Nephron progenitor cell (in vitro differentiated cells): ENCODE measurements at regions not wholly inside any gene's neighbourhood (a gene's known extent, or its start where the extent isn't known, plus 50 kb on each side); places are given as distances from the start of the nearest gene placed in this dataset.
"Not testable (repeated sequence)": the region's sequence is repeated elsewhere in the genome, so short reads cannot be mapped to it uniquely, and the experiment has no call there.

ENCODE experiments used
- DNase-seq: peaks from one replicate; pipeline ENCODE4 v3.0.0; 2021
- H3K27ac Mint-ChIP-seq: 2 replicates; pipeline ENCODE4 v1.8.0; 2021; ENCODE audit warnings: mild to moderate bottlenecking, moderate library complexity, mixed read lengths
- H3K27me3 Mint-ChIP-seq: 2 replicates; pipeline ENCODE4 v1.8.0; 2021; ENCODE audit warnings: mild to moderate bottlenecking, low read depth, mixed read lengths; ENCODE audit not compliant: poor library complexity
- H3K36me3 Mint-ChIP-seq: 2 replicates; pipeline ENCODE4 v1.8.0; 2021; ENCODE audit warnings: low read depth, mixed read lengths
- H3K4me1 Mint-ChIP-seq: 2 replicates; pipeline ENCODE4 v1.8.0; 2021; ENCODE audit warnings: mixed read lengths
- H3K4me3 Mint-ChIP-seq: 2 replicates; pipeline ENCODE4 v1.8.0; 2021; ENCODE audit warnings: mild to moderate bottlenecking, moderate library complexity, mixed read lengths
- H3K9me3 Mint-ChIP-seq: 2 replicates; pipeline ENCODE4 v1.8.0; 2021; ENCODE audit warnings: mild to moderate bottlenecking, moderate library complexity, mixed read lengths
- TF ChIP-seq, protein P1 (sequence below): fragments of 200-600 bp; sonication (generic); IDR thresholded peaks from 2 replicates; pipeline ENCODE4 v1.5.0; 2021; ENCODE audit warnings: antibody characterized with exemption

DNA sequence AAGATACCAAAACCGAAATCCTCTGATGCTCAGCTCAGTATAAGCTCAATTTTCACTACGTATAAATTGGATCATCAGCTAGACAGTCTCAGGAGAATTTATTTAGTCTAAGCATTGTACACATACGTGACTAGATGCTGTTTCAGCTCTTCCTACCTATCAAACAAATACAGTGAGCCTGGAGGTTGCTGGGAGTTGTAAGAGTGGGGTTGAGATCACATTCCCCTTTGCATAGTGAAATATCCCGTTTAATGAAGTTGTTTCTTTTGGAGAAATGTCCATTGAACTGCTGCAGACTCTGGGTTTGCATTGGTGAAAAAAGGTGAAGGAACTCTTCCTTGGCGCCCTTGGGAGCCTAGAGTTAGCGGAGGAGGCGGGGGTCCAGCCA lies 68.9 kb upstream of the GJB6 start:
- no peak for DNase-seq
- Mint-ChIP-seq H3K4me1 (no peaks in the 10 kb centered on the region), H3K9me3 (no peaks in the 10 kb centered on the region), H3K27me3 (peaks cover 41% of the 10 kb centered on the region), H3K4me3 (no peak overlapping the region), H3K36me3 (no peaks in the 10 kb centered on the region), H3K27ac (no peak overlapping the region)
- TF ChIP-seq, protein P1, sequence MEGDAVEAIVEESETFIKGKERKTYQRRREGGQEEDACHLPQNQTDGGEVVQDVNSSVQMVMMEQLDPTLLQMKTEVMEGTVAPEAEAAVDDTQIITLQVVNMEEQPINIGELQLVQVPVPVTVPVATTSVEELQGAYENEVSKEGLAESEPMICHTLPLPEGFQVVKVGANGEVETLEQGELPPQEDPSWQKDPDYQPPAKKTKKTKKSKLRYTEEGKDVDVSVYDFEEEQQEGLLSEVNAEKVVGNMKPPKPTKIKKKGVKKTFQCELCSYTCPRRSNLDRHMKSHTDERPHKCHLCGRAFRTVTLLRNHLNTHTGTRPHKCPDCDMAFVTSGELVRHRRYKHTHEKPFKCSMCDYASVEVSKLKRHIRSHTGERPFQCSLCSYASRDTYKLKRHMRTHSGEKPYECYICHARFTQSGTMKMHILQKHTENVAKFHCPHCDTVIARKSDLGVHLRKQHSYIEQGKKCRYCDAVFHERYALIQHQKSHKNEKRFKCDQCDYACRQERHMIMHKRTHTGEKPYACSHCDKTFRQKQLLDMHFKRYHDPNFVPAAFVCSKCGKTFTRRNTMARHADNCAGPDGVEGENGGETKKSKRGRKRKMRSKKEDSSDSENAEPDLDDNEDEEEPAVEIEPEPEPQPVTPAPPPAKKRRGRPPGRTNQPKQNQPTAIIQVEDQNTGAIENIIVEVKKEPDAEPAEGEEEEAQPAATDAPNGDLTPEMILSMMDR: no peak

DNA sequence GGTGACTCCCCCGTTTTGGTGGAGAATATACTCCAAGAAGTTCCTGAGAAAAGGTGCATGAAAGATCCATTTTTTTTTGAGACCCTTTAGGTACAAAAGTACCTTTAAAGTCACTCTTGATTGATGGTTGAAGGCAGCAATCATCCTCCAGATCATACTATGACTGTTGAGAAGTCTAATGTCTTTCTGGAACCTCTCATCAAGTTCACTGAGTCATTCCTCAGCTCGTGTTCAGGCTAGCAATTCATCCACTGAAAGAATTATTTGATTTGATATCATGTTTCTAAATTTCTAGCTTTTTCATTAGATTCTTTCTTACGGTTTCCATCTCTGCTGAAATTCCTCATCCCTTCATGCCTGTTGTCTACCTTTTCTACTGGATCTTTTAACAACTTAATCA lies 65.1 kb upstream of the GJB6 start:
- TF ChIP-seq, protein P1: no peak
- H3K36me3 Mint-ChIP-seq: no peaks in the 10 kb centered on the region
- no peak overlapping the region for H3K27ac Mint-ChIP-seq
- no peak overlapping the region for H3K4me3 Mint-ChIP-seq
- peaks cover 4% of the 10 kb centered on the region for H3K4me1 Mint-ChIP-seq
- peaks cover 27% of the 10 kb centered on the region for H3K27me3 Mint-ChIP-seq
- no peaks in the 10 kb centered on the region for H3K9me3 Mint-ChIP-seq
- DNase-seq: no peak

DNA sequence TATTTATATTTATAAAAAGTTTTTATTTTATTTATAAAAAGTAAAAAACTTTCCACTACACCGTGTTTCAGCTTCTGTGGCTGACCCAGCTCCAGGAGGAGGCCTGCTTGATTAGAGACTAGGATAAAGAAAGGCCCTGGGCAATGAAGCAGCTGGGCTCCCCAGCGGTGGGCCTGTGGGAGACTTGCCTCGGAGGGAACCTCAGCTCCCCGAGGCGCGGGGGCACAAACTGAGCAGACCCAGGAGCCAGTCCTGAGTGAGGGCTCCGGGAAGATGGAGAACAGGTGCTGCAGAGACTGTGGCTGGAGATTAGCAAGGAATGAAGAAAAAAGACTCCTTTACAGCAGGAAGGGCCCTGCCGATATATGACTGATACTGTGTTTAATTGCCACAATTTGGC lies 63.8 kb upstream of the GJB6 start:
- no peak for DNase-seq
- H3K36me3 Mint-ChIP-seq: no peaks in the 10 kb centered on the region
- H3K4me3 Mint-ChIP-seq: no peak overlapping the region
- no peak overlapping the region for H3K27ac Mint-ChIP-seq
- H3K9me3 Mint-ChIP-seq: peaks cover 6% of the 10 kb centered on the region
- peaks cover 22% of the 10 kb centered on the region for H3K27me3 Mint-ChIP-seq
- TF ChIP-seq, protein P1: no peak
- H3K4me1 Mint-ChIP-seq: peaks cover 4% of the 10 kb centered on the region

DNA sequence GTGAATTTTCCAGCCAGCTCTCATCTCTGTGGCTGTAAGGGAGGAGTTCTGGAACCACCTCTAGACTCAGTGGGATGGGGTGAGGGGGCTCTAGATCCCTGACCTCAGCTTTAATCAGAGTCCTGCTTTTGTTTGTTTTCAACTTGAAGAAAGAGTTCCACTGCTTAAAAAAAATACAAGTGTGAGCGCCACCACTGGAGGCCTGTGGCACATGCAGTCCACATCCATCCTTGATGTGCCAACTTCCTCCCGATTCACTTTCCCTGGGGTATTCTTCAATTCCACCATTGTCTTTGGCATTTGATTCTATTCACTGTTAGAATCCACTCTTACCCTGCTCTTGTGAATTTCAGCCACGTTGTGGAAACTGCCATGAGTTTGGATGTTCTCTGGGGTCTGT lies 62.4 kb upstream of the GJB6 start:
- no peaks in the 10 kb centered on the region for H3K36me3 Mint-ChIP-seq
- DNase-seq: no peak
- H3K4me1 Mint-ChIP-seq: peaks cover 4% of the 10 kb centered on the region
- TF ChIP-seq, protein P1: no peak
- H3K27me3 Mint-ChIP-seq: peaks cover 12% of the 10 kb centered on the region
- no peak overlapping the region for H3K4me3 Mint-ChIP-seq
- H3K27ac Mint-ChIP-seq: no peak overlapping the region
- peaks cover 6% of the 10 kb centered on the region for H3K9me3 Mint-ChIP-seq

DNA sequence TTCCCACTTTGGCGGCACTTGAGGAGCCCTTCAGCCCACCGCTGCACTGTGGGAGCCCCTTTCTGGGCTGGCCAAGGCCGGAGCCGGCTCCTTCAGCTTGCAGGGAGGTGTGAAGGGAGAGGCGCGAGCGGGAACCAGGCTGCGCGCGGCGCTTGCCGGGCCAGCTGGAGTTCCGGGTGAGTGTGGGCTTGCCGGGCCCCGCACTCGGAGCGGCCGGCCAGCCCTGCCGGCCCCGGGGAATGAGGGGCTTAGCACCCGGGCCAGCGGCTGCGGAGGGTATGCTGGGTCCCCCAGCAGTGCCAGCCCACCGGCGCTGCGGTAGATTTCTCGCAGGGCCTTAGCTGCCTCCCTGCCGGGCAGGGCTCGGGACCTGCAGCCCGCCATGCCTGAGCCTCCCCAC lies 60.2 kb upstream of the GJB6 start:
- H3K4me3 Mint-ChIP-seq, H3K36me3 Mint-ChIP-seq, H3K27me3 Mint-ChIP-seq, DNase-seq, H3K4me1 Mint-ChIP-seq, H3K27ac Mint-ChIP-seq: not testable (repeated sequence)
- H3K9me3 Mint-ChIP-seq: peaks cover 11% of the 10 kb centered on the region

DNA sequence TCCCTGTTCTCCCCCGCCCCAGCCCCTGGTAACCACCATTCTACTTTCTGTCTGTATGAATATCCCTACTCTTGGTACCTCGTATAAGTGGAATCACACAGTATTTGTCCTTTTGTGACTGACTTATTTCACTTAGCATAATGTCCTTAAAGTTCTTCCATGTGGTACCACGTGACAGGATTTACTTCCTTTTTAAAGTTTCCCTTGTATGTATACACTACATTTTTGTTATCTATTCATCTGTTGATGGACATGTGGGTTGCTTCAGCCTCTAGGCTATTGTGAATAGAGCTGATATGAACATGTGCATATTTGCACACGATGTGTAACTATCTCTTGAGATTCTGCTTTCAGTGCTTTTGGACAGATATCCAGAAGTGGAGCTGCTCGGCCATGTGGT lies 59.6 kb upstream of the GJB6 start:
- Mint-ChIP-seq H3K4me3 (no peak overlapping the region), H3K9me3 (peaks cover 16% of the 10 kb centered on the region), H3K36me3 (no peaks in the 10 kb centered on the region), H3K27me3 (peaks cover 7% of the 10 kb centered on the region), H3K4me1 (peaks cover 4% of the 10 kb centered on the region), H3K27ac (no peak overlapping the region)
- TF ChIP-seq, protein P1: no peak
- no peak for DNase-seq
